ENCODE measurements at regions not wholly inside any gene's neighbourhood (a gene's known extent, or its start where the extent isn't known, plus 50 kb on each side); places are given as distances from the start of the nearest gene placed in this dataset.
A peak's percentile ranks its signal among the peaks of the same experiment; 100 is the strongest.

DNA sequence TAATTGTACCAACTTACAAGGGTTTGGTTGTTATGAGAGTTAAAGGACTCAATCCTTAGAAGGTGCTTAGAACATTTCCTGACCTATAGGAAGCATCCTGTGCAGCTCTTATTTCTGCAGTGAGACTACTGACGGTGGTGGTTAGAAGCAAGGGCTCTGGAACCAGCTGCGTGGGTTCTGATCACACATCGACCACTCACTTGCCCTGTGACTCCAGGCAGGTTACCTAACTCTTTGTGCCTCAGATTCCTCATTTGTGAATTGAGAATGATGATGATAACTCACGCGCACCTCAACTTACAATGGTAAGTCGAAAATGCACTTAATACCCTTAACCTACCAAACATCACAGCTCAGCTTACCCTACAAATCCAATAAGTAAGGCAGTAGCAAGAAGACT is 80.7 kb upstream of the SPATA12 start:
- TF ChIP-seq CTCF (IDR thresholded peaks at IDR 0.05; ENCODE audit: unreplicated experiment), result no peak
- Mint-ChIP-seq H3K9me3 (no peaks in the 10 kb centered on the region), H3K27me3 (ENCODE audit: low read depth) (no peaks in the 10 kb centered on the region), H3K27ac (no peak overlapping the region), H3K4me1 (peaks cover 17% of the 10 kb centered on the region), H3K4me3 (no peak overlapping the region), H3K36me3 (no peaks in the 10 kb centered on the region)
- DNase-seq (ENCODE audit: low spot score in 2 of 2, unreplicated experiment in 2 of 2), result no peak

DNA sequence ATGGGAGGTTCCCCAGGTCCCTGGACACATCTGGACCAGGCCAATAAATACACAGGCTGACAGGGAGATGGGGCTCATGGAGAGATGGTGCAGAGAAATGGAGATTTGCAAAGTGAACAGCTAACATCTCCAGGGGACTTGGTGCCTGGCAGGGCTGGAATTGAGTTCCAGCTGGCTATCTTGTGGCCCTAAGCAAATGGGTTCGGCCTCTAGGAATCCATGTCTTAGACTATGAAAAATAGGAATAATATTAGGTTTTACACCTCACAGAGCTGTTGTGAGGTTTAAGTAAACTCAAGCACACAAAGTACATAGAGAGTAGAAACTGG is 82.9 kb upstream of the SPATA12 start:
- DNase-seq (ENCODE audit: low spot score in 2 of 2, unreplicated experiment in 2 of 2), result no peak
- Mint-ChIP-seq H3K27ac (peak overlapping the region; percentile 36), H3K27me3 (ENCODE audit: low read depth) (no peaks in the 10 kb centered on the region), H3K4me3 (no peak overlapping the region), H3K9me3 (no peaks in the 10 kb centered on the region), H3K36me3 (no peaks in the 10 kb centered on the region), H3K4me1 (peaks cover 12% of the 10 kb centered on the region)
- TF ChIP-seq CTCF (IDR thresholded peaks at IDR 0.05; ENCODE audit: unreplicated experiment), result no peak

DNA sequence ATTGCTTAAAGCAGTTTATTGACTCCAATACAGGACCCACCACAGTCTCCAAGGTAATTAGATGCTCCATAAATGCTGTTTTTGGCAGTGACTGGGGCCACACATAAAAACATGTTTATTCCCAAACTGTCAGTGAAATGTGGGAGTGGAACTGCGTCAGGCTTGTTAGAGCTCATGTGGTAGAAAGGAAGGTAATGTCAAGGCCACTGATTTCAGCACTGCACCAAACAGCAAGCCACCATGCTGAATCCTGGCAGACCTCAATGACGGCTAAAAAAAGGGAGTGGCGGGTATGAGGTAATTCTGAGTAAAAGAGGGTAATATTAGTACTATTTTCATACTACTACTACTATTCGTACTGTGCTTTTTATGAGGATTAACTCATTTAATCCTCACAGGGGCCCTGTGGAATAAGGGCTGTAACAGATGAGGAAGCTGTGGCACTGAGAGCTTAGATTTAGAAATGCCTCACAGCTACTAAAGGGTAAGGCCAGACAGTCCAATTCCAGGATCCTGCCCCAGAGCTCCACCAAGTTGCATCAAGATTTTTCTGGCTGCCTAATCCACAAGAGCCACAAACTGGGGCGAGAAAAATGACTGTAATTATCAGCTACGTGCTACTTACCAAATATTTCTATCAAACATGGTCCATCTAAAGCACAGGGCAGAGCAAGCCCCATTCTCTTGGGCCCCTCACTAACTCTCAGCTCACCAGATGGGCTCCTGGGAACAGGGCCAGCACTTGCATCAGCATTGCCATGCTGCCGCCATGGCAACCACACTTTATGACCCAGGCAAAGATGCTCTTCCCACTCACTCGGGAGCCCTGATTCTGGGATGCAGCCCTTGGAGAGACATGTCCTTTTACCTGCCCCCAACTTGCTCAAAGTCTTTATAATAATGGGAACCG is 83.6 kb upstream of the SPATA12 start:
- no peaks in the 10 kb centered on the region for H3K27me3 Mint-ChIP-seq (ENCODE audit: low read depth)
- no peaks in the 10 kb centered on the region for H3K9me3 Mint-ChIP-seq
- H3K36me3 Mint-ChIP-seq, result no peaks in the 10 kb centered on the region
- H3K4me1 Mint-ChIP-seq, result peaks cover 12% of the 10 kb centered on the region
- no peak for TF ChIP-seq CTCF (IDR thresholded peaks at IDR 0.05; ENCODE audit: unreplicated experiment)
- DNase-seq (ENCODE audit: low spot score in 2 of 2, unreplicated experiment in 2 of 2), result peak in 1 of 2 experiments; percentile 46
- H3K27ac Mint-ChIP-seq, result peak overlapping the region; percentile 36
- no peak overlapping the region for H3K4me3 Mint-ChIP-seq

- no peaks in the 10 kb centered on the region for H3K36me3 Mint-ChIP-seq
- no peak overlapping the region for H3K4me3 Mint-ChIP-seq
- no peaks in the 10 kb centered on the region for H3K9me3 Mint-ChIP-seq
- peaks cover 12% of the 10 kb centered on the region for H3K4me1 Mint-ChIP-seq
- no peaks in the 10 kb centered on the region for H3K27me3 Mint-ChIP-seq (ENCODE audit: low read depth)
- H3K27ac Mint-ChIP-seq, result no peak overlapping the region
- TF ChIP-seq CTCF (IDR thresholded peaks at IDR 0.05; ENCODE audit: unreplicated experiment), result no peak
- DNase-seq (ENCODE audit: low spot score in 2 of 2, unreplicated experiment in 2 of 2), result no peak
These were observed 84.9 kb upstream of the SPATA12 start for GRCh38 chr3:56975567-56975966.

DNA sequence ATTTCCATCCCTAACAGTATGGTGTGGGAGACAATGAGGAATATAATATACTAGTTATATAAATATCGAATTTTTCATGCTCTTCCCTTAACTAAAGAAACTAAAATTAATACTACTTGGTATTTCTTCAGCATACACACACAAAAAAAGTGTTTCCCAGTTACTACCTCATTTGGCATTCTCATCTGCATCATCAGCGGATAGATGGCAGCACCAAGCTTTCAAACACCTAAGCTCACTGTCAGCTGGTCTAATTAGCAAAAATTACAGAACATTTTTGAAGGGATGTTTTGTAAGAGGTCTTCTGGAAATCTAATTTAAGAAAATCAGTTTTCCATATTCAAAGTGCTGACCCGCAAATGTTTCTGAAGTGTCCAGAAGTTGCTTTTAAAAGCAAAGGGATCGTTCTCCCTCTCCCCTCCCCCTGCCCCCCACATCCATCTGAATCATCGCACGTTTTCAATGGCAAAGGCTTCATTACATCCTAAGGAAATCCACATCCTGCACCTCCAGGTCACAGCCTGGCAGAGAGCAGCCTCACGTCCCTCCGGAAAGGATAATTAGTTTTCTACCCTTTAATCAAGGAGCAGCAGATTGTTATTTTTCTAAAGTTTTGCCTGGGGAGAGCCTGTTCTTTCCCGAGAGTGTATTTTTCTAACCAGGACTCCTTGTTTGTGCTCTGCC is 86.1 kb upstream of the SPATA12 start:
- no peak overlapping the region for H3K27ac Mint-ChIP-seq
- H3K4me3 Mint-ChIP-seq, result no peak overlapping the region
- no peak for TF ChIP-seq CTCF (IDR thresholded peaks at IDR 0.05; ENCODE audit: unreplicated experiment)
- no peaks in the 10 kb centered on the region for H3K9me3 Mint-ChIP-seq
- no peaks in the 10 kb centered on the region for H3K27me3 Mint-ChIP-seq (ENCODE audit: low read depth)
- H3K4me1 Mint-ChIP-seq, result peaks cover 19% of the 10 kb centered on the region
- H3K36me3 Mint-ChIP-seq, result no peaks in the 10 kb centered on the region
- DNase-seq (ENCODE audit: low spot score in 2 of 2, unreplicated experiment in 2 of 2), result no peak
